DOHH2 (cell line): ENCODE measurements at regions not wholly inside any gene's neighbourhood (a gene's known extent, or its start where the extent isn't known, plus 50 kb on each side); places are given as distances from the start of the nearest gene placed in this dataset.

ENCODE experiments used
- EZH2phosphoT487 ChIP-seq: fragments of 200-600 bp; sonication (generic); IDR thresholded peaks from 2 replicates; pipeline ENCODE4 v1.6.1; 2017; ENCODE audit warnings: borderline replicate concordance, mild to moderate bottlenecking, antibody characterized with exemption, low read length, moderate library complexity, mixed read lengths
- TF ChIP-seq, protein P1 (sequence below): fragments of 200-600 bp; sonication (generic); IDR thresholded peaks from one replicate; pipeline ENCODE4 v1.5.1; 2014; ENCODE audit warnings: antibody characterized with exemption, mild to moderate bottlenecking, low read depth, low read length; ENCODE audit not compliant: poor library complexity, severe bottlenecking

DNA sequence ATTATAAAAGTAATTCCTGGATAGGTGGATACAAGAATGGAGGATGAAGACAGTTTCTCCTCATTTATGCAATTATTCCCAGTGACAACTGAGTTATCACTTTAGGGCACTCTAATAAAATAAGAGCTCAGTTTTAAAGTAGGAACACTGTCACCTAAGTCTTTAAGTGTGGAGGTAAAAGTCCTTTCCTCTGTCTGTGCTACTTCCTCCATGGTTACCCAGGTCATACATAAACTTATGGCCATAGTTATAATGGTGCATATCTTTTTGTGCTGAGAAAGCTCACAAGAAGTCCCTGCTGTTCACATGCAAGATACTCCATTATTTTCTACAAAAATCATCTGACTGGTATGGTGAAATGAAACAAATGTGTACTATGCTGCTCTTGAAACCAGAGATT, 1093.6 kb downstream of the IGSF11 start:
- TF ChIP-seq, protein P1, sequence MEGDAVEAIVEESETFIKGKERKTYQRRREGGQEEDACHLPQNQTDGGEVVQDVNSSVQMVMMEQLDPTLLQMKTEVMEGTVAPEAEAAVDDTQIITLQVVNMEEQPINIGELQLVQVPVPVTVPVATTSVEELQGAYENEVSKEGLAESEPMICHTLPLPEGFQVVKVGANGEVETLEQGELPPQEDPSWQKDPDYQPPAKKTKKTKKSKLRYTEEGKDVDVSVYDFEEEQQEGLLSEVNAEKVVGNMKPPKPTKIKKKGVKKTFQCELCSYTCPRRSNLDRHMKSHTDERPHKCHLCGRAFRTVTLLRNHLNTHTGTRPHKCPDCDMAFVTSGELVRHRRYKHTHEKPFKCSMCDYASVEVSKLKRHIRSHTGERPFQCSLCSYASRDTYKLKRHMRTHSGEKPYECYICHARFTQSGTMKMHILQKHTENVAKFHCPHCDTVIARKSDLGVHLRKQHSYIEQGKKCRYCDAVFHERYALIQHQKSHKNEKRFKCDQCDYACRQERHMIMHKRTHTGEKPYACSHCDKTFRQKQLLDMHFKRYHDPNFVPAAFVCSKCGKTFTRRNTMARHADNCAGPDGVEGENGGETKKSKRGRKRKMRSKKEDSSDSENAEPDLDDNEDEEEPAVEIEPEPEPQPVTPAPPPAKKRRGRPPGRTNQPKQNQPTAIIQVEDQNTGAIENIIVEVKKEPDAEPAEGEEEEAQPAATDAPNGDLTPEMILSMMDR, result no peak
- no peak for TF ChIP-seq EZH2phosphoT487
